Activated CD4-positive, alpha-beta T cell treated with anti-CD3 and anti-CD28 coated beads, Interleukin-2, amount 50 U/mL, for 1 hour (primary cell): ENCODE measurements at regions not wholly inside any gene's neighbourhood (a gene's known extent, or its start where the extent isn't known, plus 50 kb on each side); places are given as distances from the start of the nearest gene placed in this dataset.
A peak's percentile ranks its signal among the peaks of the same experiment; 100 is the strongest.

ENCODE experiments used
- DNase-seq: peaks from one replicate; pipeline ENCODE4 v3.0.0-alpha.2; 2020

- DNase-seq: no peak
These were observed 52.1 kb downstream of the MPP7 start for GRCh38 chr10:28250782-28251181.

GRCh38 chr10:28250358-28250757 lies 52.5 kb downstream of the MPP7 start:
- DNase-seq: no peak

- no peak for DNase-seq
These were observed 53.4 kb downstream of the MPP7 start for GRCh38 chr10:28249512-28249911.

- no peak for DNase-seq
These were observed 54.8 kb downstream of the MPP7 start for GRCh38 chr10:28248092-28248491.

- DNase-seq: no peak
These were observed 56.8 kb downstream of the MPP7 start for GRCh38 chr10:28246023-28246422.

GRCh38 chr10:28243923-28244322 lies 58.9 kb downstream of the MPP7 start:
- DNase-seq: no peak

- no peak for DNase-seq
These were observed 60.2 kb downstream of the MPP7 start for GRCh38 chr10:28242555-28243204.

GRCh38 chr10:28241741-28242399 lies 61.0 kb downstream of the MPP7 start:
- peak; percentile 15 for DNase-seq

GRCh38 chr10:28240400-28240799 lies 62.5 kb downstream of the MPP7 start:
- no peak for DNase-seq

- DNase-seq: no peak
These were observed 66.3 kb downstream of the MPP7 start for GRCh38 chr10:28236591-28236990.

GRCh38 chr10:28220811-28221210 lies 82.1 kb downstream of the MPP7 start:
- no peak for DNase-seq

GRCh38 chr10:28219251-28219650 lies 83.6 kb downstream of the MPP7 start:
- no peak for DNase-seq

GRCh38 chr10:28217848-28218247 lies 85.0 kb downstream of the MPP7 start:
- DNase-seq: no peak

- DNase-seq: no peak
These were observed 86.9 kb downstream of the MPP7 start for GRCh38 chr10:28215930-28216329.

- DNase-seq: no peak
These were observed 88.6 kb downstream of the MPP7 start for GRCh38 chr10:28214219-28214618.

- DNase-seq: no peak
These were observed 91.1 kb downstream of the MPP7 start for GRCh38 chr10:28211759-28212158.

GRCh38 chr10:28207799-28208198 lies 95.1 kb downstream of the MPP7 start:
- no peak for DNase-seq

GRCh38 chr10:28202941-28203352 lies 99.9 kb downstream of the MPP7 start:
- no peak for DNase-seq

GRCh38 chr10:28201410-28202400 lies 101.2 kb downstream of the MPP7 start:
- DNase-seq: no peak

- DNase-seq: no peak
These were observed 102.1 kb downstream of the MPP7 start for GRCh38 chr10:28200775-28201174.

- no peak for DNase-seq
These were observed 102.9 kb downstream of the MPP7 start for GRCh38 chr10:28199941-28200340.

GRCh38 chr10:28190196-28190595 lies 112.7 kb downstream of the MPP7 start:
- DNase-seq: no peak

- no peak for DNase-seq
These were observed 114.3 kb downstream of the MPP7 start for GRCh38 chr10:28188526-28188925.
